Loucy (cell line): ENCODE measurements at regions not wholly inside any gene's neighbourhood (a gene's known extent, or its start where the extent isn't known, plus 50 kb on each side); places are given as distances from the start of the nearest gene placed in this dataset.

ENCODE experiments used
- H2AFZ ChIP-seq: fragments of 200-600 bp; sonication (generic); 2 replicates; pipeline ENCODE4 v1.6.0; 2016; ENCODE audit warnings: antibody characterized with exemption, mild to moderate bottlenecking, low read length, moderate library complexity
- H3F3A ChIP-seq: fragments of 200-600 bp; 2 replicates; pipeline ENCODE4 v1.6.0; 2016; ENCODE audit warnings: antibody characterized with exemption, low read depth, mild to moderate bottlenecking
- H3K27me3 ChIP-seq: fragments of 200-600 bp; sonication (generic); 2 replicates; pipeline ENCODE4 v1.6.1; 2014; ENCODE audit warnings: low read length, mild to moderate bottlenecking; ENCODE audit not compliant: insufficient read depth, poor library complexity, severe bottlenecking
- H3K36me3 ChIP-seq: fragments of 200-600 bp; sonication (generic); 2 replicates; pipeline ENCODE4 v1.6.1; 2016; ENCODE audit warnings: low read length; ENCODE audit not compliant: insufficient read depth
- H3K4me1 ChIP-seq: fragments of 200-600 bp; sonication (generic); 2 replicates; pipeline ENCODE4 v1.5.1; 2014; ENCODE audit warnings: low read length, mild to moderate bottlenecking; ENCODE audit not compliant: insufficient read depth, poor library complexity, severe bottlenecking
- H3K4me2 ChIP-seq: fragments of 200-600 bp; sonication (generic); 2 replicates; pipeline ENCODE4 v1.6.0; 2014; ENCODE audit warnings: antibody characterized with exemption, low read length, low read depth, mild to moderate bottlenecking; ENCODE audit not compliant: poor library complexity, severe bottlenecking
- H3K4me3 ChIP-seq: fragments of 200-600 bp; sonication (generic); 2 replicates; pipeline ENCODE4 v1.5.1; 2014; ENCODE audit warnings: low read length, mild to moderate bottlenecking, mixed read lengths; ENCODE audit not compliant: poor library complexity, severe bottlenecking
- H3K79me2 ChIP-seq: fragments of 200-600 bp; sonication (generic); 2 replicates; pipeline ENCODE4 v1.6.1; 2014; ENCODE audit warnings: low read length; ENCODE audit not compliant: insufficient read depth
- H3K9ac ChIP-seq: fragments of 200-600 bp; sonication (generic); 2 replicates; pipeline ENCODE4 v1.6.0; 2014; ENCODE audit warnings: mild to moderate bottlenecking, low read depth, low read length, moderate library complexity; ENCODE audit not compliant: poor library complexity, severe bottlenecking
- H3K9me2 ChIP-seq: fragments of 200-600 bp; sonication (generic); replicated peaks from 2 replicates; pipeline ENCODE4 v1.6.1; 2016; ENCODE audit warnings: low read depth, low read length, mixed read lengths
- H3K9me3 ChIP-seq: fragments of 200-600 bp; sonication (generic); 2 replicates; pipeline ENCODE4 v1.6.1; 2014; ENCODE audit warnings: mild to moderate bottlenecking, antibody characterized with exemption, low read length, low read depth; ENCODE audit not compliant: insufficient read depth
- H4K20me1 ChIP-seq: fragments of 200-600 bp; sonication (generic); 2 replicates; pipeline ENCODE4 v1.6.0; 2014; ENCODE audit warnings: antibody characterized with exemption, low read length, mild to moderate bottlenecking; ENCODE audit not compliant: insufficient read depth, poor library complexity, severe bottlenecking
- EZH2phosphoT487 ChIP-seq: fragments of 200-600 bp; IDR thresholded peaks from 2 replicates; pipeline ENCODE4 v1.6.1; 2018; ENCODE audit warnings: antibody characterized with exemption, mild to moderate bottlenecking, moderate library complexity, borderline replicate concordance
- TF ChIP-seq, protein P1 (sequence below): fragments of 200-600 bp; sonication (generic); conservative IDR thresholded peaks from 2 replicates; pipeline ENCODE4 v1.5.1; 2014; ENCODE audit warnings: mild to moderate bottlenecking, antibody characterized with exemption, low read length

DNA sequence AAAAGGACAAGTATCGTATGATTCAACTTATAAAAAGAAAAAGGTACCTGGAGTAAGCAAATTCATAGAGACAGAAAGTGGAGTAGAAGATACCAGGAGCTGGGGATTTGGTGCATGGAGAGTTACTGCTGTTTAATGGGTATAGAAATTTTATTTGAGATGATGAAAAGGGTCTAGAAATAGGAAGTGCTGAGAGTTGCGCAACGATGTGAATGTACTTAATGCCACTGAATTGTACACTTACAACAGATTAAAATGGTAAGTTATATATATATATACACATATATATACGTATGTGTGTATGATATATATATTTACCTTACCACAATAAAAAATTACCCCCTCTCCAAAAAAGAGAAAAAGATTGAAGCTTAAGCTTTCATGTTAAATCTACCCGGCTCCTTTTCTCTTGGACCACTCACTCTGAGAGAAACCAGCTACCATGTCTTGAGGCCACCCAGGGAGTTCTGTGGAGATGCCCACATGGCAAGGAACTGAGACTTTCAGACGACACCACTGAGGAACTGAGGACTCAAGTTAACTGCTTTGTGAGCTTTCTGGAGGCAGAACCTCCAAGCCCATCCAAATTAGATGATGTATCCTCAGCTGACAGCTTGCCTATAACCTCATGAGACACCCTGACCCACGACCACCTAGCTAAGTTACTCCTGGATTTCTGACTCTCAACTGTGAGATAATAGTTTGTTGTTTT lies 130.0 kb upstream of the BTG1 start:
- Histone ChIP-seq H3F3A (no peaks in the 10 kb centered on the region), H4K20me1 (no peaks in the 10 kb centered on the region), H3K4me2 (no peak overlapping the region), H3K9ac (no peak overlapping the region), H3K9me2 (no peaks in the 10 kb centered on the region), H3K4me1 (no peaks in the 10 kb centered on the region), H3K27me3 (no peaks in the 10 kb centered on the region), H3K79me2 (no peaks in the 10 kb centered on the region), H3K36me3 (no peaks in the 10 kb centered on the region), H3K4me3 (no peak overlapping the region), H2AFZ (no peak overlapping the region), H3K9me3 (no peaks in the 10 kb centered on the region)
- TF ChIP-seq EZH2phosphoT487, result no peak
- TF ChIP-seq, protein P1, sequence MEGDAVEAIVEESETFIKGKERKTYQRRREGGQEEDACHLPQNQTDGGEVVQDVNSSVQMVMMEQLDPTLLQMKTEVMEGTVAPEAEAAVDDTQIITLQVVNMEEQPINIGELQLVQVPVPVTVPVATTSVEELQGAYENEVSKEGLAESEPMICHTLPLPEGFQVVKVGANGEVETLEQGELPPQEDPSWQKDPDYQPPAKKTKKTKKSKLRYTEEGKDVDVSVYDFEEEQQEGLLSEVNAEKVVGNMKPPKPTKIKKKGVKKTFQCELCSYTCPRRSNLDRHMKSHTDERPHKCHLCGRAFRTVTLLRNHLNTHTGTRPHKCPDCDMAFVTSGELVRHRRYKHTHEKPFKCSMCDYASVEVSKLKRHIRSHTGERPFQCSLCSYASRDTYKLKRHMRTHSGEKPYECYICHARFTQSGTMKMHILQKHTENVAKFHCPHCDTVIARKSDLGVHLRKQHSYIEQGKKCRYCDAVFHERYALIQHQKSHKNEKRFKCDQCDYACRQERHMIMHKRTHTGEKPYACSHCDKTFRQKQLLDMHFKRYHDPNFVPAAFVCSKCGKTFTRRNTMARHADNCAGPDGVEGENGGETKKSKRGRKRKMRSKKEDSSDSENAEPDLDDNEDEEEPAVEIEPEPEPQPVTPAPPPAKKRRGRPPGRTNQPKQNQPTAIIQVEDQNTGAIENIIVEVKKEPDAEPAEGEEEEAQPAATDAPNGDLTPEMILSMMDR, result no peak

DNA sequence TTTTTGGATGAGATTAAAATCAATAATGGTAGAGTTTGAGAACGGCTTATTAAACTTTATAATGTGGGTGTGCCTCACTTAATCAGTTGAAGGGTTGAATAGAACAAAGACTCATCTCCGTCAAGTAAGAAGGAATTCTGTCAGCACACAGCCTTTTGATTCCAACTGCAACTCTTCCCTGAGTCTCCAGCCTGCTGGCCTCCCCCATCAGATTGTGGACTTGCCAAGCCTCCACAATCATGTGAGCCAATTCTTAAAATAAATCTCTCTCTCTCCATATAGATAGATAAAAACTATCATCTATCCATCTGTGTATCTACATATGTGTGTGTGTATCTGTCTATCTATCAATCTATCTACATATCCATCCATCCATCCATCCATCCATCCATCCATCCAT lies 127.4 kb upstream of the BTG1 start:
- no peaks in the 10 kb centered on the region for H4K20me1 ChIP-seq
- H3K27me3 ChIP-seq, result no peaks in the 10 kb centered on the region
- H3K9me2 ChIP-seq, result no peaks in the 10 kb centered on the region
- no peak overlapping the region for H2AFZ ChIP-seq
- no peak overlapping the region for H3K9ac ChIP-seq
- no peaks in the 10 kb centered on the region for H3K9me3 ChIP-seq
- H3K4me3 ChIP-seq, result no peak overlapping the region
- no peaks in the 10 kb centered on the region for H3F3A ChIP-seq
- TF ChIP-seq, protein P1, result no peak
- TF ChIP-seq EZH2phosphoT487, result no peak
- H3K4me2 ChIP-seq, result no peak overlapping the region
- H3K4me1 ChIP-seq, result no peaks in the 10 kb centered on the region
- H3K36me3 ChIP-seq, result no peaks in the 10 kb centered on the region
- H3K79me2 ChIP-seq, result no peaks in the 10 kb centered on the region

DNA sequence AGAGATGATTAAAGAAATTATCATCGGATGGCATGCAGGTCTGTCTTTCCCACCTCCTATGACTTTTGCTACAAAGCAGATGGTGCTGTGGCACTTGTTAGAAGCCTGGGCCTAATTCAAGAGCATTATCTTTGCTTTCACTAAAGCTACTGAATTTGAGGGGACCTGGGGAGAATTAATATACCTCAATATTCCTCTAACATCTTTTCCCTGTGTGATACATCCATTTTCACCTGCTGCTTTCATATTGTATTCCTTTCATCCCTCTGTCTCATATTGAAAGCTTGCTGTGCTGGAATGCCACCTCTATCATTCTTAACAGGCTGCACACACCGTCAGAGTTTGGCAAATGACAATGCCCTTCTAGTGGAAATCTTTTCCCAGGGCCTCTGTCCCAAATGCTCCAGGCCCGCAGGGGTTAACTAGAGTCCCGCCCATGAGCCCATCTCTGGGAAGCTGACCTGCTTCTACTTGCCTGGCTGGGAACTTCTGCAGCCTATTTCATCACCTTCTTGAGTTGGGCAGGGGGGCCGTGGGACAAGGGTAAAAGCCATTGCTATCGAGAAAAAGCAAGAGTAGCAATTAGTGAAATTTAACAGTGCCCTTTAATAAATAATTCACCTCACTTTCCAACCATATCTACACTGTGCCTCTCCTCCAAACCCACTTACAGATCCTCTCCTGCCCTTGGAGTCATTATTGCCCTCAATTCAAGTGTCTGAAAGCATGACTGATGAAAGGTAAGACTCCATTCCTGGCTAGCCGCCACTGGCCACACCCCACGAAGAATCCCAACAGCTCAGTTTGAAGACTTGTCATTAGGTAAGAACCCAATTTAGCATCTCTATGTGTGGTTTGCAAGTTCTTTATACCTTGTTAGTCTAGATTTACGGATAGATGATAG lies 126.7 kb upstream of the BTG1 start:
- Histone ChIP-seq H3K79me2 (no peaks in the 10 kb centered on the region), H2AFZ (no peak overlapping the region), H3K27me3 (no peaks in the 10 kb centered on the region)

More for the DNA sequence above, 126.7 kb upstream of the BTG1 start:
- H4K20me1 ChIP-seq, result no peaks in the 10 kb centered on the region
- no peaks in the 10 kb centered on the region for H3F3A ChIP-seq
- H3K4me2 ChIP-seq, result no peak overlapping the region
- TF ChIP-seq EZH2phosphoT487, result no peak
- TF ChIP-seq, protein P1, result no peak
- H3K4me3 ChIP-seq, result no peak overlapping the region
- H3K4me1 ChIP-seq, result no peaks in the 10 kb centered on the region
- no peaks in the 10 kb centered on the region for H3K36me3 ChIP-seq
- no peak overlapping the region for H3K9ac ChIP-seq
- no peaks in the 10 kb centered on the region for H3K9me3 ChIP-seq
- no peaks in the 10 kb centered on the region for H3K9me2 ChIP-seq
